H1 (cell line): ENCODE measurements at regions not wholly inside any gene's neighbourhood (a gene's known extent, or its start where the extent isn't known, plus 50 kb on each side); places are given as distances from the start of the nearest gene placed in this dataset.

Experiments used
- BACH1 ChIP-seq: IDR thresholded peaks from 2 replicates; pipeline ENCODE4 v1.6.1; 2012; ENCODE audit warnings: low read length, improper control_type of control experiment
- CHD2 ChIP-seq: IDR thresholded peaks from 2 replicates; pipeline ENCODE4 v1.6.1; 2012; ENCODE audit warnings: low read length, improper control_type of control experiment
- HDAC6 ChIP-seq: IDR thresholded peaks from one replicate; pipeline ENCODE4 v1.7.1; 2012; ENCODE audit warnings: low read depth, mild to moderate bottlenecking, inconsistent platforms, low read length, moderate library complexity
- YY1 ChIP-seq: IDR thresholded peaks from 2 replicates; pipeline ENCODE4 v1.6.1; 2011; ENCODE audit warnings: low read depth, mild to moderate bottlenecking, low read length
- TF ChIP-seq, protein P1 (sequence below): fragments of 300-600 bp; sonication (generic); IDR thresholded peaks from 2 replicates; pipeline ENCODE4 v1.7.1; 2012; ENCODE audit warnings: low read length, moderate library complexity, mild to moderate bottlenecking, inconsistent platforms; ENCODE audit not compliant: insufficient replicate concordance

DNA sequence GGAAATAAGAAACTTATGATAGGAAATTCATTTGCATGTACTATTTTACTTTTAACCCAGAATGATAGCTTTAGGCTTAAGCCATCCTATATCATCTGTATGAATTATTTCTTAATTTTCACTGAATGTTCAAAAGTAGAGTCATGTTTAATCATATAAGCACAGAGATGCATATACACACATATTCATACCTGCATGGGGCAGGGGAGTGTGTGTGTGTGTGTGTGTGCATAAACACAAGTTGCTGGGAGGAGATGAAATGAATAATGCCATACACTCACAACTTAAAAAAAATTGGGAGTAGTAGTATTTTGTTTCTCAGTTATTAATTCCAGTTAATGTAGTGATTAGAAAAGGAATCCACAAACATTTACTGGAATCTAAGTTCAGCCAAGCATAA, 83.1 kb upstream of the IKZF1 start (continued):
- no peak for TF ChIP-seq YY1
- TF ChIP-seq HDAC6 = no peak
- TF ChIP-seq, protein P1, sequence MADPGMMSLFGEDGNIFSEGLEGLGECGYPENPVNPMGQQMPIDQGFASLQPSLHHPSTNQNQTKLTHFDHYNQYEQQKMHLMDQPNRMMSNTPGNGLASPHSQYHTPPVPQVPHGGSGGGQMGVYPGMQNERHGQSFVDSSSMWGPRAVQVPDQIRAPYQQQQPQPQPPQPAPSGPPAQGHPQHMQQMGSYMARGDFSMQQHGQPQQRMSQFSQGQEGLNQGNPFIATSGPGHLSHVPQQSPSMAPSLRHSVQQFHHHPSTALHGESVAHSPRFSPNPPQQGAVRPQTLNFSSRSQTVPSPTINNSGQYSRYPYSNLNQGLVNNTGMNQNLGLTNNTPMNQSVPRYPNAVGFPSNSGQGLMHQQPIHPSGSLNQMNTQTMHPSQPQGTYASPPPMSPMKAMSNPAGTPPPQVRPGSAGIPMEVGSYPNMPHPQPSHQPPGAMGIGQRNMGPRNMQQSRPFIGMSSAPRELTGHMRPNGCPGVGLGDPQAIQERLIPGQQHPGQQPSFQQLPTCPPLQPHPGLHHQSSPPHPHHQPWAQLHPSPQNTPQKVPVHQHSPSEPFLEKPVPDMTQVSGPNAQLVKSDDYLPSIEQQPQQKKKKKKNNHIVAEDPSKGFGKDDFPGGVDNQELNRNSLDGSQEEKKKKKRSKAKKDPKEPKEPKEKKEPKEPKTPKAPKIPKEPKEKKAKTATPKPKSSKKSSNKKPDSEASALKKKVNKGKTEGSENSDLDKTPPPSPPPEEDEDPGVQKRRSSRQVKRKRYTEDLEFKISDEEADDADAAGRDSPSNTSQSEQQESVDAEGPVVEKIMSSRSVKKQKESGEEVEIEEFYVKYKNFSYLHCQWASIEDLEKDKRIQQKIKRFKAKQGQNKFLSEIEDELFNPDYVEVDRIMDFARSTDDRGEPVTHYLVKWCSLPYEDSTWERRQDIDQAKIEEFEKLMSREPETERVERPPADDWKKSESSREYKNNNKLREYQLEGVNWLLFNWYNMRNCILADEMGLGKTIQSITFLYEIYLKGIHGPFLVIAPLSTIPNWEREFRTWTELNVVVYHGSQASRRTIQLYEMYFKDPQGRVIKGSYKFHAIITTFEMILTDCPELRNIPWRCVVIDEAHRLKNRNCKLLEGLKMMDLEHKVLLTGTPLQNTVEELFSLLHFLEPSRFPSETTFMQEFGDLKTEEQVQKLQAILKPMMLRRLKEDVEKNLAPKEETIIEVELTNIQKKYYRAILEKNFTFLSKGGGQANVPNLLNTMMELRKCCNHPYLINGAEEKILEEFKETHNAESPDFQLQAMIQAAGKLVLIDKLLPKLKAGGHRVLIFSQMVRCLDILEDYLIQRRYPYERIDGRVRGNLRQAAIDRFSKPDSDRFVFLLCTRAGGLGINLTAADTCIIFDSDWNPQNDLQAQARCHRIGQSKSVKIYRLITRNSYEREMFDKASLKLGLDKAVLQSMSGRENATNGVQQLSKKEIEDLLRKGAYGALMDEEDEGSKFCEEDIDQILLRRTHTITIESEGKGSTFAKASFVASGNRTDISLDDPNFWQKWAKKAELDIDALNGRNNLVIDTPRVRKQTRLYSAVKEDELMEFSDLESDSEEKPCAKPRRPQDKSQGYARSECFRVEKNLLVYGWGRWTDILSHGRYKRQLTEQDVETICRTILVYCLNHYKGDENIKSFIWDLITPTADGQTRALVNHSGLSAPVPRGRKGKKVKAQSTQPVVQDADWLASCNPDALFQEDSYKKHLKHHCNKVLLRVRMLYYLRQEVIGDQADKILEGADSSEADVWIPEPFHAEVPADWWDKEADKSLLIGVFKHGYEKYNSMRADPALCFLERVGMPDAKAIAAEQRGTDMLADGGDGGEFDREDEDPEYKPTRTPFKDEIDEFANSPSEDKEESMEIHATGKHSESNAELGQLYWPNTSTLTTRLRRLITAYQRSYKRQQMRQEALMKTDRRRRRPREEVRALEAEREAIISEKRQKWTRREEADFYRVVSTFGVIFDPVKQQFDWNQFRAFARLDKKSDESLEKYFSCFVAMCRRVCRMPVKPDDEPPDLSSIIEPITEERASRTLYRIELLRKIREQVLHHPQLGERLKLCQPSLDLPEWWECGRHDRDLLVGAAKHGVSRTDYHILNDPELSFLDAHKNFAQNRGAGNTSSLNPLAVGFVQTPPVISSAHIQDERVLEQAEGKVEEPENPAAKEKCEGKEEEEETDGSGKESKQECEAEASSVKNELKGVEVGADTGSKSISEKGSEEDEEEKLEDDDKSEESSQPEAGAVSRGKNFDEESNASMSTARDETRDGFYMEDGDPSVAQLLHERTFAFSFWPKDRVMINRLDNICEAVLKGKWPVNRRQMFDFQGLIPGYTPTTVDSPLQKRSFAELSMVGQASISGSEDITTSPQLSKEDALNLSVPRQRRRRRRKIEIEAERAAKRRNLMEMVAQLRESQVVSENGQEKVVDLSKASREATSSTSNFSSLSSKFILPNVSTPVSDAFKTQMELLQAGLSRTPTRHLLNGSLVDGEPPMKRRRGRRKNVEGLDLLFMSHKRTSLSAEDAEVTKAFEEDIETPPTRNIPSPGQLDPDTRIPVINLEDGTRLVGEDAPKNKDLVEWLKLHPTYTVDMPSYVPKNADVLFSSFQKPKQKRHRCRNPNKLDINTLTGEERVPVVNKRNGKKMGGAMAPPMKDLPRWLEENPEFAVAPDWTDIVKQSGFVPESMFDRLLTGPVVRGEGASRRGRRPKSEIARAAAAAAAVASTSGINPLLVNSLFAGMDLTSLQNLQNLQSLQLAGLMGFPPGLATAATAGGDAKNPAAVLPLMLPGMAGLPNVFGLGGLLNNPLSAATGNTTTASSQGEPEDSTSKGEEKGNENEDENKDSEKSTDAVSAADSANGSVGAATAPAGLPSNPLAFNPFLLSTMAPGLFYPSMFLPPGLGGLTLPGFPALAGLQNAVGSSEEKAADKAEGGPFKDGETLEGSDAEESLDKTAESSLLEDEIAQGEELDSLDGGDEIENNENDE = no peak
- no peak for TF ChIP-seq BACH1
- TF ChIP-seq CHD2 = no peak
